ENCODE measurements at regions not wholly inside any gene's neighbourhood (a gene's known extent, or its start where the extent isn't known, plus 50 kb on each side); places are given as distances from the start of the nearest gene placed in this dataset.

GRCh38 chr10:117425974-117426566 lies 50.8 kb upstream of the PDZD8 start:
- TF ChIP-seq E2F5 (CRISPR knock-in tag; conservative IDR thresholded peaks at IDR 0.05), result no peak
- no peak for TF ChIP-seq SMAD1 (CRISPR knock-in tag; IDR thresholded peaks at IDR 0.05; ENCODE audit: borderline replicate concordance, low read depth)
- TF ChIP-seq ATF1 (CRISPR knock-in tag; IDR thresholded peaks at IDR 0.05), result no peak
- no peak for TF ChIP-seq ZNF317 (CRISPR knock-in tag; IDR thresholded peaks at IDR 0.05)
- TF ChIP-seq ZBTB26 (CRISPR knock-in tag; IDR thresholded peaks at IDR 0.05; ENCODE audit: borderline replicate concordance), result no peak
- no peak for TF ChIP-seq ZSCAN5A (CRISPR knock-in tag; IDR thresholded peaks at IDR 0.05; ENCODE audit: borderline replicate concordance)
- no peak for TF ChIP-seq ESRRA (CRISPR knock-in tag; IDR thresholded peaks at IDR 0.05; ENCODE audit: low read depth)
- TF ChIP-seq ZNF598 (CRISPR knock-in tag; IDR thresholded peaks at IDR 0.05; ENCODE audit: borderline replicate concordance), result no peak
- TF ChIP-seq PATZ1 (CRISPR knock-in tag; IDR thresholded peaks at IDR 0.05), result no peak
- TF ChIP-seq ZFP36 (IDR thresholded peaks at IDR 0.05; ENCODE audit: borderline replicate concordance, low read depth, low read length, partially characterized antibody), result no peak
- TF ChIP-seq, protein P1, sequence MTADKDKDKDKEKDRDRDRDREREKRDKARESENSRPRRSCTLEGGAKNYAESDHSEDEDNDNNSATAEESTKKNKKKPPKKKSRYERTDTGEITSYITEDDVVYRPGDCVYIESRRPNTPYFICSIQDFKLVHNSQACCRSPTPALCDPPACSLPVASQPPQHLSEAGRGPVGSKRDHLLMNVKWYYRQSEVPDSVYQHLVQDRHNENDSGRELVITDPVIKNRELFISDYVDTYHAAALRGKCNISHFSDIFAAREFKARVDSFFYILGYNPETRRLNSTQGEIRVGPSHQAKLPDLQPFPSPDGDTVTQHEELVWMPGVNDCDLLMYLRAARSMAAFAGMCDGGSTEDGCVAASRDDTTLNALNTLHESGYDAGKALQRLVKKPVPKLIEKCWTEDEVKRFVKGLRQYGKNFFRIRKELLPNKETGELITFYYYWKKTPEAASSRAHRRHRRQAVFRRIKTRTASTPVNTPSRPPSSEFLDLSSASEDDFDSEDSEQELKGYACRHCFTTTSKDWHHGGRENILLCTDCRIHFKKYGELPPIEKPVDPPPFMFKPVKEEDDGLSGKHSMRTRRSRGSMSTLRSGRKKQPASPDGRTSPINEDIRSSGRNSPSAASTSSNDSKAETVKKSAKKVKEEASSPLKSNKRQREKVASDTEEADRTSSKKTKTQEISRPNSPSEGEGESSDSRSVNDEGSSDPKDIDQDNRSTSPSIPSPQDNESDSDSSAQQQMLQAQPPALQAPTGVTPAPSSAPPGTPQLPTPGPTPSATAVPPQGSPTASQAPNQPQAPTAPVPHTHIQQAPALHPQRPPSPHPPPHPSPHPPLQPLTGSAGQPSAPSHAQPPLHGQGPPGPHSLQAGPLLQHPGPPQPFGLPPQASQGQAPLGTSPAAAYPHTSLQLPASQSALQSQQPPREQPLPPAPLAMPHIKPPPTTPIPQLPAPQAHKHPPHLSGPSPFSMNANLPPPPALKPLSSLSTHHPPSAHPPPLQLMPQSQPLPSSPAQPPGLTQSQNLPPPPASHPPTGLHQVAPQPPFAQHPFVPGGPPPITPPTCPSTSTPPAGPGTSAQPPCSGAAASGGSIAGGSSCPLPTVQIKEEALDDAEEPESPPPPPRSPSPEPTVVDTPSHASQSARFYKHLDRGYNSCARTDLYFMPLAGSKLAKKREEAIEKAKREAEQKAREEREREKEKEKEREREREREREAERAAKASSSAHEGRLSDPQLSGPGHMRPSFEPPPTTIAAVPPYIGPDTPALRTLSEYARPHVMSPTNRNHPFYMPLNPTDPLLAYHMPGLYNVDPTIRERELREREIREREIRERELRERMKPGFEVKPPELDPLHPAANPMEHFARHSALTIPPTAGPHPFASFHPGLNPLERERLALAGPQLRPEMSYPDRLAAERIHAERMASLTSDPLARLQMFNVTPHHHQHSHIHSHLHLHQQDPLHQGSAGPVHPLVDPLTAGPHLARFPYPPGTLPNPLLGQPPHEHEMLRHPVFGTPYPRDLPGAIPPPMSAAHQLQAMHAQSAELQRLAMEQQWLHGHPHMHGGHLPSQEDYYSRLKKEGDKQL (CRISPR knock-in tag; IDR thresholded peaks at IDR 0.05; ENCODE audit: low read depth), result no peak
- TF ChIP-seq, protein P2, sequence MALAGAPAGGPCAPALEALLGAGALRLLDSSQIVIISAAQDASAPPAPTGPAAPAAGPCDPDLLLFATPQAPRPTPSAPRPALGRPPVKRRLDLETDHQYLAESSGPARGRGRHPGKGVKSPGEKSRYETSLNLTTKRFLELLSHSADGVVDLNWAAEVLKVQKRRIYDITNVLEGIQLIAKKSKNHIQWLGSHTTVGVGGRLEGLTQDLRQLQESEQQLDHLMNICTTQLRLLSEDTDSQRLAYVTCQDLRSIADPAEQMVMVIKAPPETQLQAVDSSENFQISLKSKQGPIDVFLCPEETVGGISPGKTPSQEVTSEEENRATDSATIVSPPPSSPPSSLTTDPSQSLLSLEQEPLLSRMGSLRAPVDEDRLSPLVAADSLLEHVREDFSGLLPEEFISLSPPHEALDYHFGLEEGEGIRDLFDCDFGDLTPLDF (CRISPR knock-in tag; IDR thresholded peaks at IDR 0.05), result no peak
- TF ChIP-seq PREB (CRISPR knock-in tag; IDR thresholded peaks at IDR 0.05), result no peak

Measured in HepG2 (cell line).